DOHH2 (cell line): ENCODE measurements at regions not wholly inside any gene's neighbourhood (a gene's known extent, or its start where the extent isn't known, plus 50 kb on each side); places are given as distances from the start of the nearest gene placed in this dataset.

ENCODE experiments used
- H3F3A ChIP-seq: fragments of 200-600 bp; sonication (generic), shearing (Covaris generic); 2 replicates; pipeline ENCODE4 v1.6.0; 2016; ENCODE audit warnings: antibody characterized with exemption, mild to moderate bottlenecking; ENCODE audit not compliant: control insufficient read depth, insufficient read depth
- H3K27ac ChIP-seq: fragments of 200-600 bp; sonication (generic); 2 replicates; pipeline ENCODE4 v1.5.1; 2014; ENCODE audit warnings: low read depth, mild to moderate bottlenecking, low read length, moderate library complexity
- H3K27me3 ChIP-seq: fragments of 200-600 bp; sonication (generic); 2 replicates; pipeline ENCODE4 v1.6.1; 2014; ENCODE audit warnings: mild to moderate bottlenecking, low read length, mixed read lengths; ENCODE audit not compliant: control insufficient read depth
- H3K36me3 ChIP-seq: fragments of 200-600 bp; sonication (generic); 2 replicates; pipeline ENCODE4 v1.6.1; 2014; ENCODE audit warnings: mild to moderate bottlenecking, low read length, moderate library complexity, mixed read lengths; ENCODE audit not compliant: control insufficient read depth
- H3K4me1 ChIP-seq: fragments of 200-600 bp; sonication (generic); 2 replicates; pipeline ENCODE4 v1.6.1; 2014; ENCODE audit warnings: mild to moderate bottlenecking, low read length, mixed read lengths; ENCODE audit not compliant: control insufficient read depth
- H3K4me2 ChIP-seq: fragments of 200-600 bp; sonication (generic); 2 replicates; pipeline ENCODE4 v1.6.0; 2014; ENCODE audit warnings: mild to moderate bottlenecking, low read length, moderate library complexity
- H3K4me3 ChIP-seq: fragments of 200-600 bp; sonication (generic); 2 replicates; pipeline ENCODE4 v1.5.1; 2014; ENCODE audit warnings: mild to moderate bottlenecking, low read length, mixed read lengths
- H3K79me2 ChIP-seq: fragments of 200-600 bp; sonication (generic); 2 replicates; pipeline ENCODE4 v1.6.1; 2014; ENCODE audit warnings: mild to moderate bottlenecking, low read length, mixed read lengths; ENCODE audit not compliant: control insufficient read depth
- H3K9me2 ChIP-seq: fragments of 200-600 bp; sonication (generic); replicated peaks from 2 replicates; pipeline ENCODE4 v1.6.1; 2014; ENCODE audit warnings: mild to moderate bottlenecking, low read length, mixed read lengths; ENCODE audit not compliant: control insufficient read depth
- H3K9me3 ChIP-seq: fragments of 200-600 bp; sonication (generic); 2 replicates; pipeline ENCODE4 v1.6.1; 2014; ENCODE audit warnings: antibody characterized with exemption, low read length, mixed read lengths; ENCODE audit not compliant: control insufficient read depth, insufficient read depth
- H4K20me1 ChIP-seq: fragments of 200-600 bp; sonication (generic); 2 replicates; pipeline ENCODE4 v1.6.0; 2014; ENCODE audit warnings: low read depth, mild to moderate bottlenecking, antibody characterized with exemption, low read length, moderate library complexity; ENCODE audit not compliant: control insufficient read depth, insufficient read depth
- CTCF ChIP-seq: fragments of 200-600 bp; sonication (generic); IDR thresholded peaks from one replicate; pipeline ENCODE4 v1.5.1; 2014; ENCODE audit warnings: antibody characterized with exemption, mild to moderate bottlenecking, low read depth, low read length; ENCODE audit not compliant: poor library complexity, severe bottlenecking
- EZH2phosphoT487 ChIP-seq: fragments of 200-600 bp; sonication (generic); IDR thresholded peaks from 2 replicates; pipeline ENCODE4 v1.6.1; 2017; ENCODE audit warnings: borderline replicate concordance, mild to moderate bottlenecking, antibody characterized with exemption, low read length, moderate library complexity, mixed read lengths

GRCh38 chr12:30448038-30448437 lies 247.6 kb downstream of the IPO8 start:
- H3K9me3 ChIP-seq, result no peaks in the 10 kb centered on the region
- H3K79me2 ChIP-seq, result no peaks in the 10 kb centered on the region
- no peaks in the 10 kb centered on the region for H3K4me1 ChIP-seq
- H3K9me2 ChIP-seq, result no peaks in the 10 kb centered on the region
- H3K4me2 ChIP-seq, result no peak overlapping the region
- no peak overlapping the region for H3K27ac ChIP-seq
- H4K20me1 ChIP-seq, result no peaks in the 10 kb centered on the region
- no peak overlapping the region for H3K4me3 ChIP-seq
- no peak for TF ChIP-seq EZH2phosphoT487
- TF ChIP-seq CTCF, result no peak
- no peaks in the 10 kb centered on the region for H3K36me3 ChIP-seq
- no peaks in the 10 kb centered on the region for H3K27me3 ChIP-seq
- H3F3A ChIP-seq, result no peaks in the 10 kb centered on the region

GRCh38 chr12:30447061-30447750 lies 248.5 kb downstream of the IPO8 start:
- no peak overlapping the region for H3K27ac ChIP-seq

GRCh38 chr12:30442461-30442860 lies 253.2 kb downstream of the IPO8 start:
- no peak for TF ChIP-seq EZH2phosphoT487
- no peak for TF ChIP-seq CTCF
- Histone ChIP-seq H3K36me3 (no peaks in the 10 kb centered on the region), H3K9me3 (no peaks in the 10 kb centered on the region), H4K20me1 (no peaks in the 10 kb centered on the region), H3K4me3 (no peak overlapping the region), H3F3A (no peaks in the 10 kb centered on the region), H3K79me2 (no peaks in the 10 kb centered on the region), H3K27me3 (no peaks in the 10 kb centered on the region), H3K9me2 (no peaks in the 10 kb centered on the region), H3K4me1 (no peaks in the 10 kb centered on the region), H3K4me2 (no peak overlapping the region), H3K27ac (no peak overlapping the region)

More at GRCh38 chr12:30447061-30447750, 248.5 kb downstream of the IPO8 start:
- Histone ChIP-seq H3K9me3 (no peaks in the 10 kb centered on the region), H3K27me3 (no peaks in the 10 kb centered on the region), H3F3A (no peaks in the 10 kb centered on the region), H3K4me3 (no peak overlapping the region), H3K4me2 (no peak overlapping the region), H4K20me1 (no peaks in the 10 kb centered on the region), H3K4me1 (no peaks in the 10 kb centered on the region), H3K36me3 (no peaks in the 10 kb centered on the region), H3K9me2 (no peaks in the 10 kb centered on the region), H3K79me2 (no peaks in the 10 kb centered on the region)
- TF ChIP-seq CTCF (no peak), EZH2phosphoT487 (no peak)
